ENCODE measurements at regions not wholly inside any gene's neighbourhood (a gene's known extent, or its start where the extent isn't known, plus 50 kb on each side); places are given as distances from the start of the nearest gene placed in this dataset.

DNA sequence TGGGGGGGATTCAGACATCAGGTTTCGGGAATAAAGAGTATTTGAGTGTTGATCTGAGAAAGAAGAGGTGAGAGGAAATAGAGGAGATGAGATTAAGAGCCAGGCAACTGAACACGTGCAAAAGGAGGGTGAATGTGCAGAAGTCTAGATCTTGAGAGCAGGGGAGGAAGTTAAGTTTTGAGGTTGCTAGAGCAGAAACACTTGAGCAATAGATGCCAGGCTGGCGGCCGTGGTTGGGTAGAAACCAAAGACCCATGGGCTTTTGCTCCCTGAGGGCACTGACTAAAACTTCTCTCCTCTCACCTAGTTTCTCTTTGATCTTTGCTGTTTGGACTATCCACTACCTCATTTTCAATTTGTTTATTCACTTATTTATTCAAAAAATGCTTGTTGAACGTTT, 116.0 kb downstream of the CDC42EP3 start (continued):
- TF ChIP-seq, protein P1, sequence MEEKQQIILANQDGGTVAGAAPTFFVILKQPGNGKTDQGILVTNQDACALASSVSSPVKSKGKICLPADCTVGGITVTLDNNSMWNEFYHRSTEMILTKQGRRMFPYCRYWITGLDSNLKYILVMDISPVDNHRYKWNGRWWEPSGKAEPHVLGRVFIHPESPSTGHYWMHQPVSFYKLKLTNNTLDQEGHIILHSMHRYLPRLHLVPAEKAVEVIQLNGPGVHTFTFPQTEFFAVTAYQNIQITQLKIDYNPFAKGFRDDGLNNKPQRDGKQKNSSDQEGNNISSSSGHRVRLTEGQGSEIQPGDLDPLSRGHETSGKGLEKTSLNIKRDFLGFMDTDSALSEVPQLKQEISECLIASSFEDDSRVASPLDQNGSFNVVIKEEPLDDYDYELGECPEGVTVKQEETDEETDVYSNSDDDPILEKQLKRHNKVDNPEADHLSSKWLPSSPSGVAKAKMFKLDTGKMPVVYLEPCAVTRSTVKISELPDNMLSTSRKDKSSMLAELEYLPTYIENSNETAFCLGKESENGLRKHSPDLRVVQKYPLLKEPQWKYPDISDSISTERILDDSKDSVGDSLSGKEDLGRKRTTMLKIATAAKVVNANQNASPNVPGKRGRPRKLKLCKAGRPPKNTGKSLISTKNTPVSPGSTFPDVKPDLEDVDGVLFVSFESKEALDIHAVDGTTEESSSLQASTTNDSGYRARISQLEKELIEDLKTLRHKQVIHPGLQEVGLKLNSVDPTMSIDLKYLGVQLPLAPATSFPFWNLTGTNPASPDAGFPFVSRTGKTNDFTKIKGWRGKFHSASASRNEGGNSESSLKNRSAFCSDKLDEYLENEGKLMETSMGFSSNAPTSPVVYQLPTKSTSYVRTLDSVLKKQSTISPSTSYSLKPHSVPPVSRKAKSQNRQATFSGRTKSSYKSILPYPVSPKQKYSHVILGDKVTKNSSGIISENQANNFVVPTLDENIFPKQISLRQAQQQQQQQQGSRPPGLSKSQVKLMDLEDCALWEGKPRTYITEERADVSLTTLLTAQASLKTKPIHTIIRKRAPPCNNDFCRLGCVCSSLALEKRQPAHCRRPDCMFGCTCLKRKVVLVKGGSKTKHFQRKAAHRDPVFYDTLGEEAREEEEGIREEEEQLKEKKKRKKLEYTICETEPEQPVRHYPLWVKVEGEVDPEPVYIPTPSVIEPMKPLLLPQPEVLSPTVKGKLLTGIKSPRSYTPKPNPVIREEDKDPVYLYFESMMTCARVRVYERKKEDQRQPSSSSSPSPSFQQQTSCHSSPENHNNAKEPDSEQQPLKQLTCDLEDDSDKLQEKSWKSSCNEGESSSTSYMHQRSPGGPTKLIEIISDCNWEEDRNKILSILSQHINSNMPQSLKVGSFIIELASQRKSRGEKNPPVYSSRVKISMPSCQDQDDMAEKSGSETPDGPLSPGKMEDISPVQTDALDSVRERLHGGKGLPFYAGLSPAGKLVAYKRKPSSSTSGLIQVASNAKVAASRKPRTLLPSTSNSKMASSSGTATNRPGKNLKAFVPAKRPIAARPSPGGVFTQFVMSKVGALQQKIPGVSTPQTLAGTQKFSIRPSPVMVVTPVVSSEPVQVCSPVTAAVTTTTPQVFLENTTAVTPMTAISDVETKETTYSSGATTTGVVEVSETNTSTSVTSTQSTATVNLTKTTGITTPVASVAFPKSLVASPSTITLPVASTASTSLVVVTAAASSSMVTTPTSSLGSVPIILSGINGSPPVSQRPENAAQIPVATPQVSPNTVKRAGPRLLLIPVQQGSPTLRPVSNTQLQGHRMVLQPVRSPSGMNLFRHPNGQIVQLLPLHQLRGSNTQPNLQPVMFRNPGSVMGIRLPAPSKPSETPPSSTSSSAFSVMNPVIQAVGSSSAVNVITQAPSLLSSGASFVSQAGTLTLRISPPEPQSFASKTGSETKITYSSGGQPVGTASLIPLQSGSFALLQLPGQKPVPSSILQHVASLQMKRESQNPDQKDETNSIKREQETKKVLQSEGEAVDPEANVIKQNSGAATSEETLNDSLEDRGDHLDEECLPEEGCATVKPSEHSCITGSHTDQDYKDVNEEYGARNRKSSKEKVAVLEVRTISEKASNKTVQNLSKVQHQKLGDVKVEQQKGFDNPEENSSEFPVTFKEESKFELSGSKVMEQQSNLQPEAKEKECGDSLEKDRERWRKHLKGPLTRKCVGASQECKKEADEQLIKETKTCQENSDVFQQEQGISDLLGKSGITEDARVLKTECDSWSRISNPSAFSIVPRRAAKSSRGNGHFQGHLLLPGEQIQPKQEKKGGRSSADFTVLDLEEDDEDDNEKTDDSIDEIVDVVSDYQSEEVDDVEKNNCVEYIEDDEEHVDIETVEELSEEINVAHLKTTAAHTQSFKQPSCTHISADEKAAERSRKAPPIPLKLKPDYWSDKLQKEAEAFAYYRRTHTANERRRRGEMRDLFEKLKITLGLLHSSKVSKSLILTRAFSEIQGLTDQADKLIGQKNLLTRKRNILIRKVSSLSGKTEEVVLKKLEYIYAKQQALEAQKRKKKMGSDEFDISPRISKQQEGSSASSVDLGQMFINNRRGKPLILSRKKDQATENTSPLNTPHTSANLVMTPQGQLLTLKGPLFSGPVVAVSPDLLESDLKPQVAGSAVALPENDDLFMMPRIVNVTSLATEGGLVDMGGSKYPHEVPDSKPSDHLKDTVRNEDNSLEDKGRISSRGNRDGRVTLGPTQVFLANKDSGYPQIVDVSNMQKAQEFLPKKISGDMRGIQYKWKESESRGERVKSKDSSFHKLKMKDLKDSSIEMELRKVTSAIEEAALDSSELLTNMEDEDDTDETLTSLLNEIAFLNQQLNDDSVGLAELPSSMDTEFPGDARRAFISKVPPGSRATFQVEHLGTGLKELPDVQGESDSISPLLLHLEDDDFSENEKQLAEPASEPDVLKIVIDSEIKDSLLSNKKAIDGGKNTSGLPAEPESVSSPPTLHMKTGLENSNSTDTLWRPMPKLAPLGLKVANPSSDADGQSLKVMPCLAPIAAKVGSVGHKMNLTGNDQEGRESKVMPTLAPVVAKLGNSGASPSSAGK (IDR thresholded peaks at IDR 0.05) = peak; percentile 42; the same call in 1 of the 2 replicates
- TF ChIP-seq BRD4 (IDR thresholded peaks at IDR 0.05) (no peak), DMBX1 (CRISPR knock-in tag; IDR thresholded peaks at IDR 0.05; ENCODE audit: borderline replicate concordance) (peak; percentile 63; the same call in 1 of the 2 replicates), HMG20A (CRISPR knock-in tag; conservative IDR thresholded peaks at IDR 0.05) (no peak), SMAD4 (CRISPR knock-in tag; conservative IDR thresholded peaks at IDR 0.05) (peak; percentile 31; the same call in 1 of the 2 replicates)

Measured in K562 (cell line).